SK-N-SH treated with all-trans-retinoic acid at 6 μM for 48 hours (cell line): ENCODE measurements at regions not wholly inside any gene's neighbourhood (a gene's known extent, or its start where the extent isn't known, plus 50 kb on each side); places are given as distances from the start of the nearest gene placed in this dataset.

ENCODE experiments used
- ATAC-seq: fragments of 200-7000 bp; cut with Tn5 transposase; 3 replicates; pipeline ENCODE4 v1.9.1; 2020; ENCODE audit warnings: mild to moderate bottlenecking, moderate library complexity
- ARNTL ChIP-seq: fragments of 450-650 bp; formaldehyde crosslinking; IDR thresholded peaks from 2 replicates; pipeline ENCODE4 v1.5.0; 2020; ENCODE audit warnings: low read depth, mild to moderate bottlenecking, moderate library complexity, borderline replicate concordance
- CSRNP3 ChIP-seq: fragments of 250-450 bp; sonication (Bioruptor Pico); IDR thresholded peaks from 2 replicates; pipeline ENCODE4 v1.5.1; 2021; ENCODE audit warnings: mild to moderate bottlenecking, moderate library complexity
- ESRRG ChIP-seq: fragments of 250-450 bp; sonication (Bioruptor Pico); IDR thresholded peaks from 2 replicates; pipeline ENCODE4 v1.6.1; 2021; ENCODE audit warnings: mild to moderate bottlenecking
- GLIS3 ChIP-seq: fragments of 250-450 bp; sonication (Bioruptor Pico); IDR thresholded peaks from 2 replicates; pipeline ENCODE4 v1.5.0; 2020; ENCODE audit warnings: mild to moderate bottlenecking, moderate library complexity
- ISL1 ChIP-seq: fragments of 250-450 bp; sonication (Bioruptor Pico); IDR thresholded peaks from 2 replicates; pipeline ENCODE4 v2.1.2; 2022; ENCODE audit warnings: mild to moderate bottlenecking, moderate library complexity
- OSR1 ChIP-seq: fragments of 250-450 bp; sonication (Bioruptor Pico); IDR thresholded peaks from 2 replicates; pipeline ENCODE4 v1.8.0; 2022; ENCODE audit warnings: moderate library complexity, mild to moderate bottlenecking, inconsistent platforms
- PPARA ChIP-seq: fragments of 250-450 bp; sonication (Bioruptor Pico); IDR thresholded peaks from 2 replicates; pipeline ENCODE4 v1.5.0; 2020; ENCODE audit warnings: mild to moderate bottlenecking, borderline replicate concordance
- RARB ChIP-seq: fragments of 250-450 bp; sonication (Bioruptor Pico); IDR thresholded peaks from 2 replicates; pipeline ENCODE4 v1.8.0; 2021; ENCODE audit warnings: mild to moderate bottlenecking, moderate library complexity
- SNAI2 ChIP-seq: fragments of 250-450 bp; sonication (Bioruptor Pico); IDR thresholded peaks from 2 replicates; pipeline ENCODE4 v1.5.0; 2020; ENCODE audit warnings: mild to moderate bottlenecking, moderate library complexity
- TCF4 ChIP-seq: fragments of 250-450 bp; sonication (Bioruptor Pico); IDR thresholded peaks from 2 replicates; pipeline ENCODE4 v1.8.0; 2021; ENCODE audit warnings: mild to moderate bottlenecking, moderate library complexity, borderline replicate concordance
- TOX ChIP-seq: fragments of 250-450 bp; sonication (Bioruptor Pico); IDR thresholded peaks from 2 replicates; pipeline ENCODE4 v1.8.0; 2021; ENCODE audit warnings: mild to moderate bottlenecking, moderate library complexity, borderline replicate concordance
- ZC3H10 ChIP-seq: fragments of 250-450 bp; sonication (Bioruptor Pico); IDR thresholded peaks from 2 replicates; pipeline ENCODE4 v1.5.1; 2021; ENCODE audit warnings: mild to moderate bottlenecking, moderate library complexity
- ZFP3 ChIP-seq: fragments of 250-450 bp; sonication (Bioruptor Pico); IDR thresholded peaks from 2 replicates; pipeline ENCODE4 v1.5.0; 2020; ENCODE audit warnings: mild to moderate bottlenecking, moderate library complexity
- ZFP30 ChIP-seq: fragments of 450-650 bp; formaldehyde crosslinking; IDR thresholded peaks from 2 replicates; pipeline ENCODE4 v1.5.0; 2022; ENCODE audit warnings: mild to moderate bottlenecking, moderate library complexity
- ZNF70 ChIP-seq: fragments of 450-650 bp; formaldehyde crosslinking; IDR thresholded peaks from 2 replicates; pipeline ENCODE4 v1.5.0; 2020; ENCODE audit warnings: mild to moderate bottlenecking, moderate library complexity
- ZNF8 ChIP-seq: fragments of 450-650 bp; formaldehyde crosslinking; IDR thresholded peaks from 2 replicates; pipeline ENCODE4 v1.5.0; 2020; ENCODE audit warnings: mild to moderate bottlenecking, moderate library complexity
- TF ChIP-seq, protein P1 (sequence below): fragments of 250-450 bp; sonication (Bioruptor Pico); IDR thresholded peaks from 2 replicates; pipeline ENCODE4 v1.8.0; 2021; ENCODE audit warnings: low read depth, mild to moderate bottlenecking, moderate library complexity, borderline replicate concordance
- TF ChIP-seq, protein P2 (sequence below): fragments of 250-450 bp; sonication (Bioruptor Pico); IDR thresholded peaks from 2 replicates; pipeline ENCODE4 v1.5.0; 2020; ENCODE audit warnings: mild to moderate bottlenecking, moderate library complexity
- TF ChIP-seq, protein P3 (sequence below): fragments of 250-450 bp; sonication (Bioruptor Pico); IDR thresholded peaks from 2 replicates; pipeline ENCODE4 v1.5.1; 2020; ENCODE audit warnings: low read depth, mild to moderate bottlenecking, moderate library complexity
- TF ChIP-seq, protein P4 (sequence below): fragments of 250-450 bp; sonication (Bioruptor Pico); IDR thresholded peaks from 2 replicates; pipeline ENCODE4 v1.8.0; 2020; ENCODE audit warnings: mild to moderate bottlenecking, moderate library complexity, borderline replicate concordance

GRCh38 chr12:123094349-123095077 is 56.4 kb downstream of the PITPNM2 start:
- TF ChIP-seq GLIS3 (CRISPR knock-in tag) (no peak), ZNF70 (CRISPR knock-in tag) (no peak), ZFP30 (CRISPR knock-in tag) (no peak), ARNTL (CRISPR knock-in tag) (no peak), ZC3H10 (no peak), TOX (CRISPR knock-in tag) (no peak), ISL1 (CRISPR knock-in tag) (no peak), RARB (no peak), OSR1 (CRISPR knock-in tag) (no peak), TCF4 (CRISPR knock-in tag) (no peak), ZFP3 (no peak), CSRNP3 (CRISPR knock-in tag) (no peak), SNAI2 (no peak), ESRRG (CRISPR knock-in tag) (no peak)
- TF ChIP-seq, protein P1, sequence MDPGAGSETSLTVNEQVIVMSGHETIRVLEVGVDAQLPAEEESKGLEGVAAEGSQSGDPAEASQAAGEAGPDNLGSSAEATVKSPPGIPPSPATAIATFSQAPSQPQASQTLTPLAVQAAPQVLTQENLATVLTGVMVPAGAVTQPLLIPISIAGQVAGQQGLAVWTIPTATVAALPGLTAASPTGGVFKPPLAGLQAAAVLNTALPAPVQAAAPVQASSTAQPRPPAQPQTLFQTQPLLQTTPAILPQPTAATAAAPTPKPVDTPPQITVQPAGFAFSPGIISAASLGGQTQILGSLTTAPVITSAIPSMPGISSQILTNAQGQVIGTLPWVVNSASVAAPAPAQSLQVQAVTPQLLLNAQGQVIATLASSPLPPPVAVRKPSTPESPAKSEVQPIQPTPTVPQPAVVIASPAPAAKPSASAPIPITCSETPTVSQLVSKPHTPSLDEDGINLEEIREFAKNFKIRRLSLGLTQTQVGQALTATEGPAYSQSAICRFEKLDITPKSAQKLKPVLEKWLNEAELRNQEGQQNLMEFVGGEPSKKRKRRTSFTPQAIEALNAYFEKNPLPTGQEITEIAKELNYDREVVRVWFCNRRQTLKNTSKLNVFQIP (CRISPR knock-in tag) = no peak
- TF ChIP-seq, protein P2, sequence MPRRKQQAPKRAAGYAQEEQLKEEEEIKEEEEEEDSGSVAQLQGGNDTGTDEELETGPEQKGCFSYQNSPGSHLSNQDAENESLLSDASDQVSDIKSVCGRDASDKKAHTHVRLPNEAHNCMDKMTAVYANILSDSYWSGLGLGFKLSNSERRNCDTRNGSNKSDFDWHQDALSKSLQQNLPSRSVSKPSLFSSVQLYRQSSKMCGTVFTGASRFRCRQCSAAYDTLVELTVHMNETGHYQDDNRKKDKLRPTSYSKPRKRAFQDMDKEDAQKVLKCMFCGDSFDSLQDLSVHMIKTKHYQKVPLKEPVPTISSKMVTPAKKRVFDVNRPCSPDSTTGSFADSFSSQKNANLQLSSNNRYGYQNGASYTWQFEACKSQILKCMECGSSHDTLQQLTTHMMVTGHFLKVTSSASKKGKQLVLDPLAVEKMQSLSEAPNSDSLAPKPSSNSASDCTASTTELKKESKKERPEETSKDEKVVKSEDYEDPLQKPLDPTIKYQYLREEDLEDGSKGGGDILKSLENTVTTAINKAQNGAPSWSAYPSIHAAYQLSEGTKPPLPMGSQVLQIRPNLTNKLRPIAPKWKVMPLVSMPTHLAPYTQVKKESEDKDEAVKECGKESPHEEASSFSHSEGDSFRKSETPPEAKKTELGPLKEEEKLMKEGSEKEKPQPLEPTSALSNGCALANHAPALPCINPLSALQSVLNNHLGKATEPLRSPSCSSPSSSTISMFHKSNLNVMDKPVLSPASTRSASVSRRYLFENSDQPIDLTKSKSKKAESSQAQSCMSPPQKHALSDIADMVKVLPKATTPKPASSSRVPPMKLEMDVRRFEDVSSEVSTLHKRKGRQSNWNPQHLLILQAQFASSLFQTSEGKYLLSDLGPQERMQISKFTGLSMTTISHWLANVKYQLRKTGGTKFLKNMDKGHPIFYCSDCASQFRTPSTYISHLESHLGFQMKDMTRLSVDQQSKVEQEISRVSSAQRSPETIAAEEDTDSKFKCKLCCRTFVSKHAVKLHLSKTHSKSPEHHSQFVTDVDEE = no peak
- TF ChIP-seq, protein P3, sequence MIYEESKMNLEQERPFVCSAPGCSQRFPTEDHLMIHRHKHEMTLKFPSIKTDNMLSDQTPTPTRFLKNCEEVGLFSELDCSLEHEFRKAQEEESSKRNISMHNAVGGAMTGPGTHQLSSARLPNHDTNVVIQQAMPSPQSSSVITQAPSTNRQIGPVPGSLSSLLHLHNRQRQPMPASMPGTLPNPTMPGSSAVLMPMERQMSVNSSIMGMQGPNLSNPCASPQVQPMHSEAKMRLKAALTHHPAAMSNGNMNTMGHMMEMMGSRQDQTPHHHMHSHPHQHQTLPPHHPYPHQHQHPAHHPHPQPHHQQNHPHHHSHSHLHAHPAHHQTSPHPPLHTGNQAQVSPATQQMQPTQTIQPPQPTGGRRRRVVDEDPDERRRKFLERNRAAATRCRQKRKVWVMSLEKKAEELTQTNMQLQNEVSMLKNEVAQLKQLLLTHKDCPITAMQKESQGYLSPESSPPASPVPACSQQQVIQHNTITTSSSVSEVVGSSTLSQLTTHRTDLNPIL (CRISPR knock-in tag) = no peak
- TF ChIP-seq, protein P4, sequence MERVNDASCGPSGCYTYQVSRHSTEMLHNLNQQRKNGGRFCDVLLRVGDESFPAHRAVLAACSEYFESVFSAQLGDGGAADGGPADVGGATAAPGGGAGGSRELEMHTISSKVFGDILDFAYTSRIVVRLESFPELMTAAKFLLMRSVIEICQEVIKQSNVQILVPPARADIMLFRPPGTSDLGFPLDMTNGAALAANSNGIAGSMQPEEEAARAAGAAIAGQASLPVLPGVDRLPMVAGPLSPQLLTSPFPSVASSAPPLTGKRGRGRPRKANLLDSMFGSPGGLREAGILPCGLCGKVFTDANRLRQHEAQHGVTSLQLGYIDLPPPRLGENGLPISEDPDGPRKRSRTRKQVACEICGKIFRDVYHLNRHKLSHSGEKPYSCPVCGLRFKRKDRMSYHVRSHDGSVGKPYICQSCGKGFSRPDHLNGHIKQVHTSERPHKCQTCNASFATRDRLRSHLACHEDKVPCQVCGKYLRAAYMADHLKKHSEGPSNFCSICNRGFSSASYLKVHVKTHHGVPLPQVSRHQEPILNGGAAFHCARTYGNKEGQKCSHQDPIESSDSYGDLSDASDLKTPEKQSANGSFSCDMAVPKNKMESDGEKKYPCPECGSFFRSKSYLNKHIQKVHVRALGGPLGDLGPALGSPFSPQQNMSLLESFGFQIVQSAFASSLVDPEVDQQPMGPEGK = no peak
- ATAC-seq = peak; percentile 45

DNA sequence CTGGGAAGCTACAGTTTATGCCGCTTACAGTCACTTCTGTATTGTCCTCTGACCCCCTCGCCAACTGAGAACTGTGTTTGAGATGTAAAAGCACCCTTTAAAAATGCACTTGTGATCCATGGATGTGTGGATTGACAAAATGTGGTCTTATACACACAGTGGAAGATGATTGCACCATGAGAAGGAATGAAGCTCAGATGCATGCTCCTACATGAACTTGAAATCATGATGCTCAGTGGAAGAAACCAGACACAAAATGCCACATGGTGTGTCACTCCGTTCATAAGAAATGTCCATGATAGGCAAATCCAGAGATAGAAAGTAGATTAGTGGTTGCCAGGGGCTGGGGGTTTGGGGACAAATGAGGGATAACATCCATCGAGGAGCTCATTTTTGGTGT is 58.0 kb downstream of the PITPNM2 start:
- ATAC-seq = no peak
- TF ChIP-seq ZNF8 (CRISPR knock-in tag) = no peak
- no peak for TF ChIP-seq PPARA (CRISPR knock-in tag)
- no peak for TF ChIP-seq ESRRG (CRISPR knock-in tag)
- TF ChIP-seq ZFP3 = no peak
- no peak for TF ChIP-seq ZNF70 (CRISPR knock-in tag)
- no peak for TF ChIP-seq RARB
- TF ChIP-seq, protein P2 = no peak
- TF ChIP-seq TOX (CRISPR knock-in tag) = no peak
- TF ChIP-seq CSRNP3 (CRISPR knock-in tag) = no peak
- no peak for TF ChIP-seq ISL1 (CRISPR knock-in tag)
- TF ChIP-seq, protein P4 = no peak
- TF ChIP-seq SNAI2 = no peak
- no peak for TF ChIP-seq ZFP30 (CRISPR knock-in tag)
- no peak for TF ChIP-seq TCF4 (CRISPR knock-in tag)
- TF ChIP-seq ARNTL (CRISPR knock-in tag) = no peak
- TF ChIP-seq, protein P3 (CRISPR knock-in tag) = no peak
- no peak for TF ChIP-seq ZC3H10
